T-cell (primary cell): ENCODE measurements at regions not wholly inside any gene's neighbourhood (a gene's known extent, or its start where the extent isn't known, plus 50 kb on each side); places are given as distances from the start of the nearest gene placed in this dataset.

ENCODE experiments used
- ATAC-seq, 4 experiments: fragments of 200-7000 bp in 3 of 4; fragments of 150-1000 bp in 1 of 4; cut with Tn5 transposase; replicated peaks in 1 of 4; 1 replicate in 3 of 4; 2 replicates in 1 of 4; pipeline ENCODE4 v1.10.0; 2021; ENCODE audit warnings: moderate library complexity in 3 of 4, mild to moderate bottlenecking in 2 of 4, moderate number of reproducible peaks in 1 of 4
- CTCF ChIA-PET, 2 donors: fragments of 300-600 bp; sonication (Branson Sonifier 250); formaldehyde crosslinking; loops; one replicate each; lab custom pipeline; 2022; ENCODE audit warnings: antibody characterized with exemption in 2 of 2; lab: Charles Lee
- POLR2A ChIA-PET, 2 donors: fragments of 300-600 bp; sonication (Branson Sonifier 250); formaldehyde crosslinking; loops; one replicate each; lab custom pipeline; 2022; ENCODE audit warnings: antibody characterized with exemption in 2 of 2; lab: Charles Lee
- DNase-seq, 35 experiments: peaks; one replicate each; pipeline versions ENCODE4 v3.0.0 to v3.0.0-alpha.2; 2013 to 2023
- H3K27ac ChIP-seq: one replicate; pipeline ENCODE4 v1.5.1; 2013; ENCODE audit warnings: low read length
- H3K27me3 ChIP-seq, 2 experiments: replicated peaks in 1 of 2; 1 replicate in 1 of 2; 2 replicates in 1 of 2; pipeline versions ENCODE4 v1.6.1 to v1.7.0; 2013; ENCODE audit warnings: low read length in 1 of 2, mixed read lengths in 1 of 2; ENCODE audit not compliant: control insufficient read depth in 2 of 2, insufficient read depth in 2 of 2; ENCODE audit errors: extremely low read depth in 1 of 2
- H3K36me3 ChIP-seq, 2 donors: 1 replicate in 1 of 2; 2 replicates in 1 of 2; pipeline versions ENCODE4 v1.6.1 to v1.7.0; 2013; ENCODE audit warnings: low read length in 1 of 2; ENCODE audit not compliant: control insufficient read depth in 2 of 2, insufficient read depth in 1 of 2; ENCODE audit errors: extremely low read depth in 1 of 2
- H3K4me1 ChIP-seq, 2 experiments: 1 replicate in 1 of 2; 2 replicates in 1 of 2; pipeline versions ENCODE4 v1.6.1 to v1.7.0; 2013; ENCODE audit warnings: low read length in 2 of 2, mixed read lengths in 1 of 2; ENCODE audit not compliant: insufficient read depth in 2 of 2, control insufficient read depth in 1 of 2; ENCODE audit errors: extremely low read depth in 1 of 2
- H3K4me3 ChIP-seq, 2 donors: 1 replicate in 1 of 2; 2 replicates in 1 of 2; pipeline versions ENCODE4 v1.5.1 to v1.7.0; 2013; ENCODE audit warnings: mild to moderate bottlenecking in 2 of 2, low read length in 1 of 2, moderate library complexity in 1 of 2; ENCODE audit not compliant: control insufficient read depth in 1 of 2; ENCODE audit errors: extremely low read depth in 1 of 2
- H3K9me3 ChIP-seq: 2 replicates; pipeline ENCODE4 v1.7.0; 2013
- H3K27ac Mint-ChIP-seq, 2 donors: one replicate each; pipeline ENCODE4 v1.8.0; 2020 to 2021; ENCODE audit warnings: mild to moderate bottlenecking in 2 of 2, mixed read lengths in 2 of 2
- H3K27me3 Mint-ChIP-seq, 2 donors: one replicate each; pipeline ENCODE4 v1.8.0; 2021 to 2022; ENCODE audit warnings: mixed read lengths in 2 of 2
- H3K36me3 Mint-ChIP-seq: one replicate; pipeline ENCODE4 v1.8.0; 2021; ENCODE audit warnings: mixed read lengths
- H3K4me1 Mint-ChIP-seq, 3 donors: one replicate each; pipeline ENCODE4 v1.8.0; 2020 to 2022; ENCODE audit warnings: mixed read lengths in 3 of 3, mild to moderate bottlenecking in 1 of 3
- H3K4me3 Mint-ChIP-seq, 3 donors: one replicate each; pipeline ENCODE4 v1.8.0; 2020 to 2022; ENCODE audit warnings: mild to moderate bottlenecking in 3 of 3, mixed read lengths in 3 of 3, moderate library complexity in 3 of 3
- H3K9me3 Mint-ChIP-seq, 3 donors: one replicate each; pipeline ENCODE4 v1.8.0; 2020 to 2022; ENCODE audit warnings: mixed read lengths in 3 of 3
- WGBS: methylation state at CpG from one replicate; pipeline ENCODE4 v1.1.5; 2013; ENCODE audit warnings: missing lambda C conversion rate; ENCODE audit not compliant: insufficient coverage; 5-methylcytosine and 5-hydroxymethylcytosine counted together

DNA sequence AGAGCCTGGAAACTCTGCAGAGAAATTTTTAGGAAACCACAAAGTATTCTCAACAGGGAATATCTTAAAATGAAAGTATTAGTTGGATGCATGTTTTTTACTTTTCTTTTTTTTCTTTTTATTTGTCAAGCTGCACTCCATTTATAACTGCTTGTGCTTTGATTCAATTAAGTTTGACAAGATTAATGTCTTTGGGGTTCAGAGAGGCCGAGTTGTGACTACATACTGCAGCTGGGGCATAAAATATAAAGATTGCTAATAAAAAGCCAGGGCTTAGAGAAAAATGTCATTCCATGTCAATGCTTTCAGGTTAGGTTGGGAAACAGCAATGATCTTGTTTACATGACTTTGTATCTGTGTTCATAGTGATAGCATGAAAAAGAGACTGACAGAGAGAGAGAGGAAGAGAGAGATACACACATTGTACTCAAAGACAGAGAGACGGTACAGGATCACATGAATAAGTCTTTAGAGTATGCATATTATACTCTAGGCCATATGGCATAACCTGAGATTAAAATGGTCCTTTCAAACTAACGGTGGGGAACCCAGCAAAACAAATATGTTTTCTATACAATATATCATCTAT lies 1022.3 kb upstream of the CNTNAP5 start:
- Histone ChIP-seq H3K36me3 (no peaks in the 10 kb centered on the region), H3K4me1 (no peaks in the 10 kb centered on the region), H3K9me3 (no peaks in the 10 kb centered on the region), H3K27me3 (no peaks in the 10 kb centered on the region), H3K4me3 (no peak overlapping the region), H3K27ac (no peak overlapping the region)
- Mint-ChIP-seq H3K27me3 (no peaks in the 10 kb centered on the region), H3K9me3 (peaks cover 16 to 44% (median 31%) of the 10 kb centered on the region in 3 donors), H3K27ac (no peak overlapping the region), H3K36me3 (no peaks in the 10 kb centered on the region), H3K4me1 (no peaks in the 10 kb centered on the region), H3K4me3 (no peak overlapping the region)
- POLR2A ChIA-PET = no interaction called here
- ATAC-seq = no peak
- CTCF ChIA-PET = no interaction called here
- 50% methylated on average over 1 of the region's 3 CpGs for WGBS
- no peak for DNase-seq

- H3K9me3 Mint-ChIP-seq = peaks cover 0 to 28% (median 9%) of the 10 kb centered on the region in 3 donors
- H3K27me3 Mint-ChIP-seq = no peaks in the 10 kb centered on the region
- H3K36me3 ChIP-seq = no peaks in the 10 kb centered on the region
- no CpG with 5 or more reads among the region's 2 CpGs for WGBS
- ChIA-PET CTCF (no interaction called here), POLR2A (no interaction called here)
- H3K27me3 ChIP-seq = no peaks in the 10 kb centered on the region
- no peak overlapping the region for H3K4me3 Mint-ChIP-seq
- no peaks in the 10 kb centered on the region for H3K4me1 Mint-ChIP-seq
- H3K27ac ChIP-seq = no peak overlapping the region
- H3K9me3 ChIP-seq = no peaks in the 10 kb centered on the region
- H3K36me3 Mint-ChIP-seq = no peaks in the 10 kb centered on the region
- no peak overlapping the region for H3K27ac Mint-ChIP-seq
- no peak overlapping the region for H3K4me3 ChIP-seq
- DNase-seq (no peak), ATAC-seq (no peak)
- H3K4me1 ChIP-seq = no peaks in the 10 kb centered on the region
Observed at GRCh38 chr2:123015186-123015585, 1009.9 kb upstream of the CNTNAP5 start.

- H3K4me3 Mint-ChIP-seq = no peak overlapping the region
- no CpG with 5 or more reads among the region's 1 CpG for WGBS
- H3K9me3 ChIP-seq = peaks cover 2% of the 10 kb centered on the region
- H3K27me3 Mint-ChIP-seq = no peaks in the 10 kb centered on the region
- H3K36me3 ChIP-seq = no peaks in the 10 kb centered on the region
- ATAC-seq (no peak), DNase-seq (no peak)
- peaks cover 22 to 46% (median 28%) of the 10 kb centered on the region in 3 donors for H3K9me3 Mint-ChIP-seq
- no peak overlapping the region for H3K27ac ChIP-seq
- H3K4me3 ChIP-seq = no peak overlapping the region
- no peaks in the 10 kb centered on the region for H3K4me1 Mint-ChIP-seq
- CTCF ChIA-PET = no interaction called here
- H3K36me3 Mint-ChIP-seq = no peaks in the 10 kb centered on the region
- POLR2A ChIA-PET = no interaction called here
- no peaks in the 10 kb centered on the region for H3K27me3 ChIP-seq
- no peaks in the 10 kb centered on the region for H3K4me1 ChIP-seq
- H3K27ac Mint-ChIP-seq = no peak overlapping the region
Observed at GRCh38 chr2:123035541-123035940, 989.5 kb upstream of the CNTNAP5 start.

DNA sequence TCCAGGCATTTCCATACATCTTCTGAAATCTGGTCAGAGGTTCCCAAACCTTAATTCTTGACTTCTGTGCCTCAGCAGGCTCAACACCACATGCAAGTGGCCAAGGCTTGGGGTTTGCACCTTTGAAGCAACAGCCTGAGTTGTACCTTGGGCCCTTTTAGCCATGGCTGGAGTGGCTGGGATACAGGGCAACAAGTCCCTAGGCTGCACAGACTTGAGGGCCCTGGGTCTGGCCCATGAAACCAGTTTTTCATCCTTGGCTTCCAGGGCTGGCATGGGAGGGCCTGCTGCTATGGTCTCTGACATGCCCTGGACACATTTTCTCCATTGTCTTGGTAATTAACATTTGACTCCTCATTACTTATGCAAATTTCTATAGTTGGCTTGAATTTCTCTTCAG lies 988.8 kb upstream of the CNTNAP5 start:
- no peak for DNase-seq
- ATAC-seq = no peak
- Mint-ChIP-seq H3K4me3 (no peak overlapping the region), H3K9me3 (peaks cover 18 to 42% (median 30%) of the 10 kb centered on the region in 3 donors), H3K36me3 (no peaks in the 10 kb centered on the region), H3K27me3 (no peaks in the 10 kb centered on the region), H3K27ac (no peak overlapping the region), H3K4me1 (no peaks in the 10 kb centered on the region)
- Histone ChIP-seq H3K4me3 (no peak overlapping the region), H3K4me1 (no peaks in the 10 kb centered on the region), H3K27me3 (no peaks in the 10 kb centered on the region), H3K36me3 (no peaks in the 10 kb centered on the region), H3K27ac (no peak overlapping the region), H3K9me3 (no peaks in the 10 kb centered on the region)
- CTCF ChIA-PET = no interaction called here
- POLR2A ChIA-PET = no interaction called here

DNA sequence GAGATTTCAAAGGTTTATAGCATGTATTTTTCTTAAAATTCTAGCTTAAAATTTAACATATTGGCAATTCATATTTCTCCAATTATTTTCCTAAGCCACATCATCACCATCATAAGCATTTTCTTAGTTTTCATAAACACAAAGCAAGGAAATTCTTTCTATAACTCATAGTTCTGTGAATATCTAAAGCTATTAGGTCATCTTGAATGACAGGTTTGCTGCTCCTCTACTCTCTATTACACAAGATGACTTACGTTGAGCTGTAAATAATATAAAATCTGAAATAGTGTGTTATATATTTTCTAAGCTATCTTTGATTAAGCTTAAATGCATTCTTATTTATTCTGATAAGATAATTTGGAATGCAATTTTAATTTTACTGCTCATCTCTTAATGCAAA lies 984.6 kb upstream of the CNTNAP5 start:
- H3K9me3 Mint-ChIP-seq = peaks cover 7 to 23% (median 13%) of the 10 kb centered on the region in 3 donors
- no peaks in the 10 kb centered on the region for H3K36me3 Mint-ChIP-seq
- no CpG with 5 or more reads among the region's 1 CpG for WGBS
- no peaks in the 10 kb centered on the region for H3K4me1 Mint-ChIP-seq
- no peaks in the 10 kb centered on the region for H3K27me3 ChIP-seq
- no peak overlapping the region for H3K4me3 Mint-ChIP-seq
- H3K27ac Mint-ChIP-seq = no peak overlapping the region
- POLR2A ChIA-PET = no interaction called here
- H3K27ac ChIP-seq = no peak overlapping the region
- no peak for ATAC-seq
- H3K4me3 ChIP-seq = no peak overlapping the region
- no peaks in the 10 kb centered on the region for H3K9me3 ChIP-seq
- CTCF ChIA-PET = no interaction called here
- DNase-seq = no peak
- no peaks in the 10 kb centered on the region for H3K27me3 Mint-ChIP-seq
- H3K4me1 ChIP-seq = no peaks in the 10 kb centered on the region
- no peaks in the 10 kb centered on the region for H3K36me3 ChIP-seq

DNA sequence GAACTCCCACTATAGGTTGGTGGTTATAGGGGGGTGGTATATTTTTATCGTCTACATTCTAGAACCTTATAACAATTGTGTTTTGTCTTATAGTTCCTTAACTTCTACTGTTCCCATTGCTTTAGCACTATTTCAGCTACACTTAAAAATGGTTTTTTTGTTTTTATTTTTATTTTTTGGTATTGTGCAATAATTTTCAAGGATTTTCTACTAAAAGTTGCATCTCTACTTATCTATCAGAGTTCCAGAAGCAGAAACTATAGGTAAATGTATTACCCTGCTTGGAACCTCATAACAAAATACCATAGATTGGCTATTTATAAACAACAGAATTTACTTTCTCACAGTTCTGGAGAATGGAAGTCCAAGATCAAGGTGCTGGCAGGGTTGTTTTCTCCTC lies 981.6 kb upstream of the CNTNAP5 start:
- H3K4me1 Mint-ChIP-seq = no peaks in the 10 kb centered on the region
- peaks cover 8 to 10% (median 9%) of the 10 kb centered on the region in 3 donors for H3K9me3 Mint-ChIP-seq
- POLR2A ChIA-PET = no interaction called here

GRCh38 chr2:123045713-123046112 lies 979.4 kb upstream of the CNTNAP5 start:
- Mint-ChIP-seq H3K27ac (no peak overlapping the region), H3K4me3 (no peak overlapping the region), H3K36me3 (no peaks in the 10 kb centered on the region), H3K9me3 (peaks cover 2 to 18% (median 10%) of the 10 kb centered on the region in 3 donors), H3K27me3 (no peaks in the 10 kb centered on the region), H3K4me1 (no peaks in the 10 kb centered on the region)
- H3K27me3 ChIP-seq = no peaks in the 10 kb centered on the region
- CTCF ChIA-PET = no interaction called here
- H3K4me1 ChIP-seq = no peaks in the 10 kb centered on the region
- no peak overlapping the region for H3K27ac ChIP-seq
- no peaks in the 10 kb centered on the region for H3K36me3 ChIP-seq
- no peaks in the 10 kb centered on the region for H3K9me3 ChIP-seq
- ATAC-seq = no peak
- no peak for DNase-seq
- H3K4me3 ChIP-seq = no peak overlapping the region
- POLR2A ChIA-PET = no interaction called here
- no CpG with 5 or more reads among the region's 3 CpGs for WGBS

More for the DNA sequence above, 981.6 kb upstream of the CNTNAP5 start:
- Mint-ChIP-seq H3K4me3 (no peak overlapping the region), H3K27me3 (no peaks in the 10 kb centered on the region), H3K27ac (no peak overlapping the region), H3K36me3 (no peaks in the 10 kb centered on the region)
- Histone ChIP-seq H3K4me1 (no peaks in the 10 kb centered on the region), H3K27me3 (no peaks in the 10 kb centered on the region), H3K4me3 (no peak overlapping the region), H3K27ac (no peak overlapping the region), H3K36me3 (no peaks in the 10 kb centered on the region), H3K9me3 (no peaks in the 10 kb centered on the region)
- DNase-seq = no peak
- no peak for ATAC-seq
- no CpG with 5 or more reads among the region's 1 CpG for WGBS
- CTCF ChIA-PET = no interaction called here
